ENCODE measurements at regions not wholly inside any gene's neighbourhood (a gene's known extent, or its start where the extent isn't known, plus 50 kb on each side); places are given as distances from the start of the nearest gene placed in this dataset.

DNA sequence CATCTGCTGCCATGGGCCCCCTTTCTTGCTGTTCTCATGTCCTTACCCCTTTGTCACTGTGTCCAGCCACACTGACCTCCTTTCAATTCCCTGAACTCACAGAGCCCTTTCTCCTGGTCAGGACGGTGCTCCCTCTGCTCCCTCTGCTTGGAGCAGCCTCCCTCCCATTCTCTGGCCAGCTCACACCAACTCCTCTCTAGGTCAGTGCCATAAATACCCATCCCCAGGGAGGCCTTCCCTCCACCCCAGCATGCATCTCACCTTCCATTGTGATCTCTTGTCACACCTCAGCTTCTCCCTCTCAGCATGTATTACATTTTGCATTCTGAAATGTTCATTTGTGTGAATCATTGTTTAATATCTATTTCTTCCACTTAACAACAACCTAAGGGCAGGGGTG is 50.9 kb upstream of the PRNP start:
- TF ChIP-seq, protein P1, sequence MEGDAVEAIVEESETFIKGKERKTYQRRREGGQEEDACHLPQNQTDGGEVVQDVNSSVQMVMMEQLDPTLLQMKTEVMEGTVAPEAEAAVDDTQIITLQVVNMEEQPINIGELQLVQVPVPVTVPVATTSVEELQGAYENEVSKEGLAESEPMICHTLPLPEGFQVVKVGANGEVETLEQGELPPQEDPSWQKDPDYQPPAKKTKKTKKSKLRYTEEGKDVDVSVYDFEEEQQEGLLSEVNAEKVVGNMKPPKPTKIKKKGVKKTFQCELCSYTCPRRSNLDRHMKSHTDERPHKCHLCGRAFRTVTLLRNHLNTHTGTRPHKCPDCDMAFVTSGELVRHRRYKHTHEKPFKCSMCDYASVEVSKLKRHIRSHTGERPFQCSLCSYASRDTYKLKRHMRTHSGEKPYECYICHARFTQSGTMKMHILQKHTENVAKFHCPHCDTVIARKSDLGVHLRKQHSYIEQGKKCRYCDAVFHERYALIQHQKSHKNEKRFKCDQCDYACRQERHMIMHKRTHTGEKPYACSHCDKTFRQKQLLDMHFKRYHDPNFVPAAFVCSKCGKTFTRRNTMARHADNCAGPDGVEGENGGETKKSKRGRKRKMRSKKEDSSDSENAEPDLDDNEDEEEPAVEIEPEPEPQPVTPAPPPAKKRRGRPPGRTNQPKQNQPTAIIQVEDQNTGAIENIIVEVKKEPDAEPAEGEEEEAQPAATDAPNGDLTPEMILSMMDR (IDR thresholded peaks at IDR 0.05; ENCODE audit: insufficient read depth, low read length, poor library complexity, severe bottlenecking), result no peak
- no peak for TF ChIP-seq EZH2phosphoT487 (conservative IDR thresholded peaks at IDR 0.05; ENCODE audit: low read length)

All from SU-DHL-6 (cell line).